Bronchial epithelial cell (primary cell): ENCODE measurements at regions not wholly inside any gene's neighbourhood (a gene's known extent, or its start where the extent isn't known, plus 50 kb on each side); places are given as distances from the start of the nearest gene placed in this dataset.

Experiments
- DNase-seq: peaks from one replicate; pipeline ENCODE4 v3.0.0-alpha.2; 2010; ENCODE audit warnings: low read depth
- FAIRE-seq: peaks from 2 replicates; lab custom pipeline; 2011; peaks lifted over from hg19 to GRCh38; lab: Jason Lieb, UNC
- H3K27me3 ChIP-seq: 2 replicates; pipeline ENCODE4 v1.5.1; 2011; ENCODE audit warnings: low read length; ENCODE audit not compliant: control insufficient read depth, insufficient read depth
- H3K36me3 ChIP-seq: 2 replicates; pipeline ENCODE4 v1.5.1; 2011; ENCODE audit warnings: low read length; ENCODE audit not compliant: control insufficient read depth, insufficient read depth
- H3K4me3 ChIP-seq: 2 replicates; pipeline ENCODE4 v1.5.1; 2011; ENCODE audit warnings: mild to moderate bottlenecking, low read depth, low read length, control low read depth
- CTCF ChIP-seq: IDR thresholded peaks from 2 replicates; pipeline ENCODE4 v1.5.1; 2011; ENCODE audit warnings: mild to moderate bottlenecking, moderate library complexity, low read length, control low read depth, inconsistent platforms; ENCODE audit not compliant: insufficient read depth, severe bottlenecking

GRCh38 chr10:121089434-121089833 lies 238.3 kb downstream of the WDR11 start:
- TF ChIP-seq CTCF, result no peak
- Histone ChIP-seq H3K4me3 (no peak overlapping the region), H3K36me3 (no peaks in the 10 kb centered on the region), H3K27me3 (no peaks in the 10 kb centered on the region)
- FAIRE-seq (no peak), DNase-seq (no peak)

GRCh38 chr10:121091961-121092719 lies 241.0 kb downstream of the WDR11 start:
- no peak for FAIRE-seq
- TF ChIP-seq CTCF, result no peak
- Histone ChIP-seq H3K4me3 (no peak overlapping the region), H3K27me3 (no peaks in the 10 kb centered on the region), H3K36me3 (no peaks in the 10 kb centered on the region)
- DNase-seq, result peak; percentile 65

GRCh38 chr10:121092720-121093095 lies 241.5 kb downstream of the WDR11 start:
- no peak for TF ChIP-seq CTCF
- Histone ChIP-seq H3K36me3 (no peaks in the 10 kb centered on the region), H3K27me3 (no peaks in the 10 kb centered on the region), H3K4me3 (no peak overlapping the region)
- DNase-seq (peak; percentile 43), FAIRE-seq (no peak)

- no peak for DNase-seq
- FAIRE-seq, result no peak
- no peaks in the 10 kb centered on the region for H3K36me3 ChIP-seq
- H3K4me3 ChIP-seq, result no peak overlapping the region
- H3K27me3 ChIP-seq, result no peaks in the 10 kb centered on the region
- no peak for TF ChIP-seq CTCF
Measured at GRCh38 chr10:121096617-121097431, 245.7 kb downstream of the WDR11 start.

GRCh38 chr10:121098211-121098610 lies 247.0 kb downstream of the WDR11 start:
- Histone ChIP-seq H3K36me3 (no peaks in the 10 kb centered on the region), H3K4me3 (no peak overlapping the region), H3K27me3 (no peaks in the 10 kb centered on the region)
- DNase-seq, result no peak
- FAIRE-seq, result no peak
- TF ChIP-seq CTCF, result no peak
